ENCODE measurements at regions not wholly inside any gene's neighbourhood (a gene's known extent, or its start where the extent isn't known, plus 50 kb on each side); places are given as distances from the start of the nearest gene placed in this dataset.

- TF ChIP-seq CTCF (IDR thresholded peaks at IDR 0.05), result no peak
- TF ChIP-seq POLR2A (IDR thresholded peaks at IDR 0.05), result no peak
These were observed 293.9 kb upstream of the PLXNA2 start for GRCh38 chr1:208538078-208538477.
